A673 (cell line): ENCODE measurements at regions not wholly inside any gene's neighbourhood (a gene's known extent, or its start where the extent isn't known, plus 50 kb on each side); places are given as distances from the start of the nearest gene placed in this dataset.

Experiments
- CTCF ChIP-seq: fragments of 300-800, 200-600 bp; sonication (generic); conservative IDR thresholded peaks from 2 replicates; pipeline ENCODE4 v1.5.1; 2017; ENCODE audit warnings: low read depth, mild to moderate bottlenecking, antibody characterized with exemption, low read length, moderate library complexity, mixed read lengths
- EZH2 ChIP-seq: fragments of 200-600 bp; sonication (generic); IDR thresholded peaks from 2 replicates; pipeline ENCODE4 v1.6.1; 2017; ENCODE audit warnings: borderline replicate concordance, low read depth, mild to moderate bottlenecking, mixed read lengths, antibody characterized with exemption, low read length; ENCODE audit not compliant: poor library complexity, severe bottlenecking

- no peak for TF ChIP-seq EZH2
- no peak for TF ChIP-seq CTCF
Measured at GRCh38 chr13:30520571-30520970, 54.8 kb upstream of the HMGB1 start.
